Activated T-cell treated with anti-CD3 and anti-CD28 coated beads, Interleukin-2, amount 50 U/mL, for 1 hour (primary cell): ENCODE measurements at regions not wholly inside any gene's neighbourhood (a gene's known extent, or its start where the extent isn't known, plus 50 kb on each side); places are given as distances from the start of the nearest gene placed in this dataset.

Experiments used
- DNase-seq: peaks from one replicate; pipeline ENCODE4 v3.0.0-alpha.2; 2020

DNA sequence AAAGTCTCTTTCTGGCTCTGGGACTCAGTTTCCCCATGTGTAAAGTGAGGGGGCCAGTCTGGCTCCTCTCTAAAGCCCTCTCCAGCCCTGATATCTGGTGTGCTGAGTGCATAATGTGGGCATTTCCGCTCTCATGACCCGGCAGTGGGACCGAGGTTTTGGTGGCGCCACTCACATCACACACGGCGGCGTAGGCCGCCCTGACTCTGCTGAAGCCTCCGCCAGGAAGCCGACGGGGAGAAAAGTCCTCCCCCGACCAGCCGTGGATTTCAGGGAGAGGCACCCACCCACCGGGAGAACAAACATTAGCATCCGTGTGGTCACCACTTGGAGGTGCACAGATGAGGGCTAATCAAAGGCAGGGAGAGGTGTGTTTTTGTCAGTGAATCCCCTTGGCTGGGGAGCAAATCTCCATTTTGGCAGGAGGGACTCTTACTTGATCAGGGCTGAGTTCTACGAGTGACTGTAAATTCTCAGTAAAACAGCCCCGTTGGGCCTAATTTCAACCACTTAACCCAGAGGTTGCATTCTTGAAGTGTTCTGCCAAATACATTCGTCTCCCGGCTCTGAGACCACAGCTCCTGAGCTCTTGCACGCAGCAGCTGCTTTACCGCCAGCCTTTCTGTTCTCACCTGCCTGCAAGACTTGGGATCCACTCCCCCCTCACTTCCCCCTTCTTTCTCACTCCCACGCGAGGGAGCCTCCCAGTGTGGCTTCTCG is 118.2 kb downstream of the FOXD2 start:
- DNase-seq, result no peak

DNA sequence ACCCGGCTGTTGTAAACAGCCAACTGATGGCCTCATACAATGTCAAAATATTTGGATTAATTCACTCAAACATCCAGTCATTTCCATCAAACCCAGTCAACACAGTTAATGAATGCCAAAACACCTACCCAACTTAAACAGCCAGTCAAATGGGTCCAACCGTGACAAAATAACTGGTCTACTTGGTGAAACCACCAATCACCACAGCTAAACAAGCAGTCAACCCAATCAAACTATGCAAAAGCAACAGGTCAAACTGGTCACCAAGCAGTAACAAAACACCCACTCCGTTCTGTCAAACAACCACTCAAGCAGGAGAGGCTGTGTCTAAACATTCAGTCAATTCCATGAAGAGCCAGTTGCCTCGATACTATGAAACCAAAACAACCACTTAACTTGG is 119.2 kb downstream of the FOXD2 start:
- no peak for DNase-seq

DNA sequence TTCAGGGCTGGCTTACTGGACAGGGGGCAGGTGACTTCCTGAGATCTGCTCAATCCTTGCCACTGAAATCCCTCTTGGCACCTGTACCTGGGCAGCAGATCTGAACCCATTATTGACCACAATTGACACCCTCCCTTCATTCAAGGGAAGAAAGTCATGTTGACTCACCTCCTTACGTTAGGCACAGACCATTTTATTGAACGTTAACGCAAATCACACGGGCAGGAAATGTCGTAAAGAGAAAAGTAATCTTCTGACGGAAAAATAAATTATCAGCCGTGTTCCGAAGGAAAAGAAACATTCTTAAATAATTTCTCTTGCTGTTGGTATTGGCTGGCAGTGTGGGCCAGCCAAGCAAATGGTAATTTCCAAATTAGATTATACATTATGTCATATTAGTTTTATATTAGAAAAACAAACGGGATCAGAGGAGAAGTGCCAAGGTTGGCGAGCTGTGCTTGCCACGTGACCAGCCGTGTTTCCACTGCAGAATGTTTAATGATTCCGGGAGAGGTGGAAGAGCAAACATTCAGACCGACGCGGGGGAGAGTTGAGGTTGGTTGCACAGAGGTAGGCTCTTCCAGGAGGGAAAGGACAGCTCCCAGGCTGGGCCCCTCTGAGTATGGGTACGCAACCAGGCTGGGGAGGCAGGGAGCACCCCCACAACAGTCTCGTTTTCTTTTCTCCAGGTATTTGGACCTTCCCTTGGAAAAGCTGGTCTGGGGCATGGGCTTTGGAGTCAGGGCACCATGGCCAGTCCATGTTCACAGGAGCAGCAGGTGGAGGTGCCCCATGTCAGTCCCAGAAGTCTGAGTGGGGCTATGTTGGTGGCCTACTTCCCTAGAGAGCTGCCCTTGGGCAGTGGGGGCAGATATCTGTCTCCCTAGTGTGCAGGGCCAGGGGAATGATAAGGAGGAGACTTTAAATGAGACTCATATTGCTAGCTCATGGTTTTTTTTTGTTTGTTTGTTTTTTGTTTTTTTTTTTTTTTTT is 121.1 kb downstream of the FOXD2 start:
- DNase-seq, result no peak

DNA sequence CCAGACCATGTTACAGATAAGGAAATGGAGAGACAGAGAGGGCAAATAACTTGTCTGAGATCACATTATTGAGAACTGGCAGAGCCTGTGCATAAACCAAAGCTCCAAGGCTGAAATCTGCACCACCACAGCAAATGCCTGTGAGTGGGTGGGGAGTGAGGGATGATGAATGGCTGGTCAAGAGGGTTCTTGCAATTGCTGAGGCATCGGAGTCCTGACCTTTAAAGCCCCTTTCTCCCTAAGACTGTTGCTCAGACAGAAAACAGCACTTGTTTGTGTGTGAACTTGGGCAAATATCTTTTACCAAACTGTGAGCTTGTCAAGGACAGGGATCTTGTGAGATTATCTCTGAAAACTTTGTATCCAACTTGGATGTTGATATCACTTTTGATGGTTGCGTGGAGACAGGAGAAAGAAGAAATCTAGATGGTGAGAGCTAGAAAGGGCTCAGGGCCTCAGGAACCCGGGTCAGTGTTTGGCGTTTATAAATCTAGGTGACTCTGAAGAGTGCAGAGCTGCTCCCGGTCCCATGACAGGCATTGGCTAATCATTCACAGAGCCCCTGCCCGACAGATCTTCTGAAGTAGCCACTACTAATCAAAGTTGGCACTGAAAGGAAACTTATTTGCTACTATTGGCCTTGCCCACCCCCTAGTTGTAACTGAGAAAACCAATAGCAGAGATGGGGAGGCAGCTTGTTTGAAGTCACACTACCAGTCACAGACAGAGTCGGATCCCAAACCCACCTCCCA is 122.3 kb downstream of the FOXD2 start:
- no peak for DNase-seq

DNA sequence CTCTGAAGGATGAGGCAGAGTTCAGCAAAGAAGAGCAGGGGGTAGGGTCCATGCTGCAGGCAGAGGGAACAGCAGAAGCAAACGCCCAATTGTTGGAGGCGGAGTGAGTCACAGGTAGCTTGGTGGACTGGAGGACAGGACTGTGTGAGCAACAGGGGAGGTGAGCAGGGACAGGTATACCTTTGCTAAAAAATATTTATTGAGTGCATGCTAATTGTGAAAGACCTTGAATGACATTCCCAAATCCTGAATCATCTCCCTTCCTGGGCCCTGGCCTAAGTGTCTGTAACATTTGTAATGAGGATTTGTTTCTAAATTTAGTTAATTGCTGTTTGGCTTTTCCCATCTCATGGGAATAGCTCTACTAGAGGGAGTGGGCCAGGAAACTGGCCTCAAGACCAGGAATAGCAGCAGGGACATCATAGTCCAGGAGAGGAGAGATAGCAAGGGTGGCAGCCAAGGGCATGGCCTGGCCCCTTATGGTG is 123.7 kb downstream of the FOXD2 start:
- DNase-seq, result no peak

DNA sequence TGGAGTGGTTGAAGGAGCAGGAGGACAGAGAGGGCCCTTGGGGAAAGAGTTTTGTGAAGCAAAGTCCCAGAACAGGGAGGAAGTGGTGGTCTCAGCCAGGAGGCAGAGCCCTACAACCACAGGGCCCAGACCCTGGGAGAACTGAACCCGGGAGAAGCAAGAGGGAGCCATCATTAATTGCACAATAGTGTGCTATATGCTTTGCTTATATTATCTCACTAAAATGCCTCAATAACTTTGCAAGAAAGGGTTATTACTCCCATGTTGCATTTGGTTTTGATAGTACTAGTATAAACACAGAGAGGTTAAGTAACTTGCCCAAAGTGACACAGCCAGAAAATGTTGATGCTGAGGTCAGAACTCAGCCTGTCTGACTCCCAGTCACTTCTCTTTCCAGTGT is 124.3 kb downstream of the FOXD2 start:
- DNase-seq, result no peak

DNA sequence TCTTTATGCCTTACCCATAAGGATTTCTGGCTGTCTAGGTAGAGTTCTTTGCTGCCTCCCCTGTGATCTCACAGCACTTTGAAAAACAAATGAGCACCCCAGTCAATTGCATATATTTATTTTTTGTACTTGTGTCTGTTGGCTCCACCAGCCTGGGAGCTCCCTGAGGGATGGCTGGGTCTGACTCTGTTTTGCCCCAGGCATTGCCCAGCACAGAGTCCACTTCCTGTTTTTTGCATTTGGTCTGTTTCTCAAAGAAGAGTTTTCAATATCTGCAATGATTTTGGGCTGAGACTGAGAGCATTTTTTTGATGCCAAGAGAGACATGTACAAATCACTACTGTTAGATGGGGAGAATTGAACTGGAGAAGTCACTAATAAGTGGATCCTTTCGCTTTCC is 125.0 kb downstream of the FOXD2 start:
- no peak for DNase-seq

DNA sequence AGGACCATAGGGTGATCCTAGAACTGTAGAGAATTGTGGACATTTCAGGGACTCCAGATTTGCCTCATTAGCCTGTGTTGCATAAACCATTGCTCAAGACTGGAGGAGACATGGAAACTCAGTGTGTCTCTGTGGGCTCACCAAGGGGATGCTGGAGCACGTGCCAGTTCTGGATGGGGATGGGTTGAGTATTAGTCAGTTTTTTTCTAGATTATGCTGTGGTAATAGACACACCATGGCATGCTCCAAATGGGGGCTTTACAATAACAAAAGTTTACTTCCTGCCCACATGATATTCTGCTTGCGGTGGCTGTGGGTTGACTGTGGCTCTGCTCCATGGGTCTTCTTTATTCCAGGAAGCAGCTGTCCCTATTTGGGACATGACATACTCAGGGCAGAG is 125.4 kb downstream of the FOXD2 start:
- no peak for DNase-seq

DNA sequence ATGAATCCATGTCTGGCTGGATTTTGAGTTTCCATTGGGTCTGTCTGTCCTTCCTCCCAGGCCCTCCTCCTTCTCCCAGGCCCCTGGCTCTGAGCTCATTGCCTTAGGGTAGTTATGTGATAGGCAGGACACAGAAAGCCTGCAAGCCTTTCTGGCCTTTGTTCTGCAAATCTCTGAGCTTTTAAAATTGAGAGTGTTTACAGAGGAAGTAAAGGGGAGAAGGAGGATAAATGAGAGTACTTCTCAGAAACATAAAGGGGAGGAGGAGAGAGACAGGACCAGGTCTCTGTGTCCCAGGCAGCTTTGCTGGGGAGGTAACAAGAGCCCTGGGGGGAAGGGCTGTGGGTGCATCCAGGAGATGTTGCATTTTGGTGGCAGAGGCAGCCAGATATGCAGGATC is 126.7 kb downstream of the FOXD2 start:
- DNase-seq, result no peak

DNA sequence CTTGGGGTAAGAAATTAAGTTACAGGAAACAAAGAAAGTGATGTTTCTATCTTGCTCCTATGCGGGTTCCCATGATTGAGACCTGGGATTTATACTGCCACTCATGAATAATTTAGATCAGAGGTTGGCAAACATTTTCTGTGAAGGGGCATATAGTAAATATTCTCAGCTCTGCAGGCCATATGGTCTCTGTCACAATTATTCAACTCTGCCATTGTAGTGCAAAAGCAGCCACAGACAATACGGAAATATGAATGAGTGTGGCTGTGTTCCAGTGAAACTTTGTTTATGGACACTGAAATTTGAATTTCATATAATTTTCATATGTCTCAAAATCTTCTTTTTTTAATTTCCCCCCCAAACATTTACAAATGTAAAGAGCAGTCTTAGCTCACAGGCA is 127.2 kb downstream of the FOXD2 start:
- no peak for DNase-seq

DNA sequence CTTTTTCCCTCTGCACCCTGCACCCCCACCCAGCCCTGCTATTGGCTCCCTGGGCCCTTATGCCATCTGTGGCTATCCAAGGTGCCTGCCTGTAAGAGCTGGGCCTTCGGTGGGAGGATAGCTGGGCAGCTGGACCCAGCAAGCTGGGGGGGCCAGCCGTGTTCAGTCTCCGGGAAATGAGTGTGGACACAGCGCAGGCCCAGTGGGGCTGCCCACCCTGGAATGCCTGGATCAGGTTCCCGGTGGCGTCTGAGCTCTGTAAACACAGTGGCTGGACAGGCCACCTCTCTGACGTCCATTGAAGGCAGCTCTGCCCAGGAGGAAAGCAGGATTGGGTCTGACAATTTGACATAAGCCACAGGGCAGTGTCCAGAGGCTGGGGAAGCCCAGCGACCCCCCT is 127.8 kb downstream of the FOXD2 start:
- DNase-seq, result no peak

DNA sequence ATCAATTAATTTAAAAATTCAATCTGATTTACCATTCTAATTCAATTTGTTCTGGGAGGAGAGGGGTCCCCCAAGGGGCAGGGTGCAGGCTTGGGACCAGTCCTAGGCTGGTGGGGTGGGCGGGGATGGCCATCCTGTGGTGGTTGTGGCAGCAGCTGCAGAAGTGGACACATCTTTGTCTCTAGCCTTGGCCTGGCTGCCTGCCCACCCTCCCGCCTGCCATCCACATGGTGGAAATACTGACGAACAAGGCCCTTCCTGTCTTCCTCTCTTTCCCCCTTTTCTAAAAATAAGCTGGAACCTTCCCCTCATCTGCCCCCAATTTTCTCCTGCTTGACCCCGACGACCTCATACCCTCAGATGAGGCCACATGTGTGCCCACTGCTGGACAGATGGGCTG is 130.9 kb downstream of the FOXD2 start:
- DNase-seq, result no peak

DNA sequence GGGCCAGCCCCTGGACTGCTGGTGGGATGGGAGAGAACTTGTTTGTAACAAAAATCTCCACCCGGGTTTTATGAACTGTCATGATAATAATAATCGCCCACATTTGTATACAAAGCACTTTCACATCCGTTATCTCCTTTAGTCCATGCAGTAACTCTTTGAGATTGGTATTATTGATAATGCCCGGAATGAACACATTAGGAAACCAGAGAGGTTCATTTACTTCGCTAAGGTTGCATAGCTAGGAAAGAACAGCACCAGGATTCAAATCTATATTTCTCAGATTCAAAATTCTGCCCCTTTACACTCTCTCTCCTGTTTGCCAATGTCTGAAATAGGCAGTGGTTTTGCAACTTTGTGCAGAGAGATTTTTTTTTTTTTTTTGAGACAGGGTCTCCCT is 131.4 kb downstream of the FOXD2 start:
- DNase-seq, result no peak

DNA sequence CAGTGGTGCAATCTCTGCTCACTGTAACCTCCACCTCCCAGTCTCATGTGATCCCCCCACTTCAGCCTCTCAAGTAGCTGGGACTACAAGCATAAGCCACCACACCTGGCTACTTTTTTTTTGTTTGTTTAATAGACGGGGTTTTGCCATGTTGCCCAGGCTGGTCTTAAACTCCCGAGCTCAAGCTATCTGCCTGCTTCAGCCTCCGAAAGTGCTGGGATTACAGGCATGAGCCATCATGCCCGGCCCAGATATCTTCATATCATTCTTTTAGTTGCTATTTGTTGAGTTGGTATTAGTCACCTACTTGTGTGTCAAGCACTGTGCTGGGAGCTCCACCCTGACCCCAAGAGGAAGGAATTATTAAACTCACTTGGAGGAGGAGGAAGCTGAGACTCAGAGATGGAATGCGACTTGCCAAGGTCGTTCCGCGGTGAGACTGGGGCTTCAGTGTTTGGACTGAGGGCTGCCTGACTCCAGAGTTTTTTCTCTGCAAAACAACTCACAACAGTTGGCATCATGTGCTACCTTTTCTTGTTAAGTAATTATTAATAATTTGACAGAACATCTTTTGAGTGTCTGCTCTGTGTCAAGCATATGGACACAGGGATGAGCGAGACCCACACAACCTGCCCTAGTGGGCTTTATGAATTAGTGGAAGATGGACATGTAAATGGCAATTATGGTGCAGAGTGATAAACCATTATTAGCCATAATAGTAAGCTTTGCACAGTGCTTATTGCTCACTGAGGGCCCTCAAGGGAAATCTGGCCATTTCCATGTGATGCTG is 132.0 kb downstream of the FOXD2 start:
- no peak for DNase-seq

DNA sequence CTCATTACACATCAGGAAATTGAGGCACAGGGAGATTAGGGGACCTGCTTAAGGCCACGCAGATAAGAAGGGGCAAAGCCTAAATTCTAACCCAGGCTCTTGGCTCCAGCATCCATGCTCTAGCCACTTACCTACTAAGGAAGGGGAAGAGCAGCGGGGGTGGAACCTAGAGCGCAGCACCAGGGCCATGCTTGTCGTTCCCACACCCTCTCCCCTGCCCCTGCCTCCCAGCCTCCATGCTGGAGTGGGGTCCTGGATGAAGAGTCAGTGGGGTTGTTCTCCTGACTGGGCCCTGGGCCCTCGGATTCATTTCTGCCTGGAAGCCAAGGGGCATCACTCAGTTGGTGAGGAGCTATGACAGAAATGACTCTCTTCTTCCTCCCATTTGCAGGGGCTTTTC is 133.3 kb downstream of the FOXD2 start:
- no peak for DNase-seq

DNA sequence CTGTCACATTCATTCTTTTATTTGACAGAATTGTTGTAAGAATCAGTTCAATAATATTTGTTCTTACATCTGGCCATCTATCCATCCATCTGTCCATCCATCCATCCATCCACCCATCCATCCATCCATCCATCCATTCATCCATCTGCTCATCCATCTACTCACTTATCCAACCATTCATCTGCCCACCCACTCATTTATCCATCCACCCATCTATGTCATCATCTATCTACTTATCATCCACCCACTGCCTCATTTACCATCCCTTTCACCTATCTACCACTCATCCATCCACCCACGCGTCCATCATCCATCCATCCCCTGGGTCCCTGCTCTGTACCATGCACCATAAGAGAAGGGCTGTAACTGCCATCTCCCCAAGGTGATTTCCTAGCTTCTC is 134.1 kb downstream of the FOXD2 start:
- DNase-seq, result no peak

DNA sequence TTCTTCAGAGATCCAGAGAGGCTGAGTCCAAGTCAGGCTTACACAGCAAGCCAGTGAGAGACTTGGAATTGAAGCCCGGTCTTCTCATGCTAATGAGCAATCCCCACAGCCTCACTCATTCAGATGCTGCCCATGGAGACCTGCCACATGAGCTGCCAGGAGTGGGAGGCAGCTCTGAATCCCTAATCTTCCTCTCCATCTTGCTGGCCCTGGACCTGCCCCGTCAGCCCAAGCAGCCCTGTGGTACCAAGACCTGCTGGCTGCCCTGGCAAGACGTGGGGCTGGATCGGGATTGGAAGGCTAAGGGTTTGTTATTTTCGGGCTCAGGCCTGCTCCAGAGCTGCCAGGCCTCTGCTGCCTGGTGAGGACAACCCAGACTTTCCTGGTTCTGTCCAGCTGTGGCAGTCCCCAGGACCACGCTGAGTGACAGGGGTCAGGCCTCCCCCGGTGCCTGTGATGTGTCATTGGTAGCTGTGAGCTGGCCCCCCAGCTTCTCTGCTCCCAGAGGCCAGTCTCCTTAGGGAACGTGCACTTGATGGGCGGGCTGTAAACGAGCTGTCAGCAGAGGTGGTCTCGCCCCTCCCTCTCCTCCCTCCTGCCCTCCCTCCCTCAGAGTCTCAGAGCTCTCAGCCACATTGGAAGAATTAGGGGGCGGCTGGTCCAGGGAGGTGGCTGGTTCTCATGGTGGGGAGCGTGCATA is 135.0 kb downstream of the FOXD2 start:
- no peak for DNase-seq

DNA sequence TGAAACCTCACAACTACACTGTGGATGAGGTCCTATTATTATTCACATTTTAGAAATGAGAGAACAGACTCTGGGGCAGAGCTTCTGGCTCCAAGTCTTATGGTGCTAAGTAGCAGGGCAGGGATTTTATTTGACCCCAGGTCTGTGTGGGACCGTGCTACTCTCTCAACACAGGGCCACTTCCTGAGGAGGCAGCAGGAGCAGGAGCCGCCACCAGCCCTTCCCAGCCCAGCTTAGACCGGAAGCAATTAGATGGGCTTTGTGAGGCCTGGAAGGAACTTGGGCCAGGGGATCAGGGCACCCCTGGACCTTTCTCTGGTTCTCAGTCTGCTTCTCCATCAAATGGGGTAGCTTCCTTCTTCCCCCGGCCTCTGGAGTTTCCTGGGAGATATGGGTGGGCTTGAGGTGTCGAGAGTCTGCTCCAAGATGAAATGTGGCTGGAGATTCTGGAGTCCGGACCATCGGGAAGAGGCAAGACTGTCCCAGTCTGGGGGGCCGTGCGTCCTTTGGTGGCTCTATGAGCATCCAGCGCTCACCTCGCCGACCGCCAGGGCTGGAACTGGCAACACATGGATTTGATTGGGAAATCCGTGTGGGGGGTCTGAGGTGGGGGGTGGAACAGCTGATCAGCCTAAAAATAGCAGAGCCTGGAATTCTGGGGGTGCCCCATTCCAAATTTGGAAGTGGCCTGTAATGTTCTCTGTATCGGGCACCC is 136.8 kb downstream of the FOXD2 start:
- no peak for DNase-seq

DNA sequence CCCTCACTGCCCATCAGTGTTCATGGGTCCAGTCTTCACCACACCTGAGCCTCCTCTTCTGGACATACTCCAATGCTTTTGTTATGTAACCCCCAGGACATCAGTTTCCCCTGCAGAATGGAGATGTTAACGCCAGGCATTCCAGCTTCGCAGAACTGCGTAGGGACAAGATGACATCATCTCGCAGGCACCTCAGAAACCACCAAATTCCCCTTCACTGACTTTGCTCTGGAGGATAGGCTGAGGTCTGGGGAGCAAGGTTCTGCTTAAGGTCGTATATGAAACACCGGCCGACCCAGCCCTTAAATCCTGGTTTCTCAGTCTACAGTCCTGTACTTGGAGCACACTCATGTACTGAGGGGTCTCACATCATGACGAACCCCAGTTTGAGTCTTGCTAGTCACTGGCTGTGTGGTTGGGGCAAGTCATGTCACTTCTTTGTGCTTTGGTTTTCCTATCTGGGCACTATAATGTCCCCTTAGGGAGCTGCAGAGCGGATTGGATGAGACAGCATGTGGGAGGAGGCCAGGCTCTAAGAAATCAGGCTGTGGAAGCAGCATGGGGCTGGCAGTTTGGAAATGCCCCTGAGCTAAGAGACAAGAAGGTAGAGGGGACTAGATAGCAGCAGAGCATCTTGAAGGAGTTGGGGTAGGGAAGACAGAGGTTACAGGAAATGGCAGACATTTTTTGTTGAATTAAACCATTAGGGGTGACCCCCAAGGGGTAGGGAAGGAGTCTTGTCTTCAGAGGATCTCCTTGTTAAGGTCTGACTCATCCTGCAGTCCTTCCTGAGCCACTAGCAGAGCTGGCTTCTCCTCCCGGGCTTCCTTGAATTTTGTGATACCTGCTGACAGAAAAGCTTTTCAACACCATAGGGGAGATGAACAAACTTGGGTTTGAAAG is 138.3 kb downstream of the FOXD2 start:
- no peak for DNase-seq

DNA sequence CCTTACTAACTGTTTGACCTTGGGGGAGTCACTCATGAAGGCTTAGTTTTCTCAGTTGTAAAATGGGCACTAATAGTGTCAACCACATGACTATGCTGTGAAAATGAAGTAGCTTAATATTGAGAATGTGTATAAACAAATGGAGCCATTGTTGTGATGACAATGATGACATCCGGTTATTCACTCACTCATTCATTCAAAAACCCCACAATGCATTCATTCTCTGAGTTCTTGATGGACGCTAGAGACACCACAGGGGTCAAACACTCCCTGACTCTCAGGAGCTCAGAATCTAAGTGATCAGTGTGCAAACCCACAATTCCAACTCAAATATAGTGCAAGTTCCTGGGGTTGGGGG is 138.9 kb downstream of the FOXD2 start:
- DNase-seq, result no peak
